Psoas muscle (tissue), 7 donors: ENCODE measurements at regions not wholly inside any gene's neighbourhood (a gene's known extent, or its start where the extent isn't known, plus 50 kb on each side); places are given as distances from the start of the nearest gene placed in this dataset.

Experiments
- ATAC-seq, 4 donors: fragments of 200-7000 bp; cut with Tn5 transposase; one replicate each; pipeline ENCODE4 v1.9.1; 2020; ENCODE audit warnings: moderate library complexity in 3 of 4, mild to moderate bottlenecking in 2 of 4
- DNase-seq, 2 donors: peaks; one replicate each; pipeline ENCODE4 v3.0.0-alpha.2; 2020
- H3K27ac ChIP-seq: fragments of 200-600 bp; one replicate; pipeline ENCODE4 v1.8.0; 2022
- H3K27me3 ChIP-seq, 3 donors: fragments of 200-600 bp in 1 of 3; one replicate each; pipeline versions ENCODE4 v1.6.1 to v1.8.0; 2013 to 2022; ENCODE audit warnings: low read length in 2 of 3, mild to moderate bottlenecking in 2 of 3, moderate library complexity in 1 of 3; ENCODE audit not compliant: insufficient read depth in 3 of 3
- H3K36me3 ChIP-seq, 2 donors: fragments of 200-600 bp in 1 of 2; one replicate each; pipeline versions ENCODE4 v1.6.1 to v1.8.0; 2013 to 2022; ENCODE audit warnings: low read depth in 1 of 2, mild to moderate bottlenecking in 1 of 2, moderate library complexity in 1 of 2; ENCODE audit not compliant: insufficient read depth in 1 of 2
- H3K4me1 ChIP-seq: fragments of 200-600 bp; one replicate; pipeline ENCODE4 v1.8.0; 2022
- H3K4me3 ChIP-seq: fragments of 200-600 bp; one replicate; pipeline ENCODE4 v1.8.0; 2022; ENCODE audit warnings: mild to moderate bottlenecking
- H3K9me3 ChIP-seq: fragments of 200-600 bp; one replicate; pipeline ENCODE4 v1.8.0; 2022
- CTCF ChIP-seq: fragments of 200-600 bp; IDR thresholded peaks from one replicate; pipeline ENCODE4 v1.8.0; 2022; ENCODE audit warnings: antibody characterized with exemption
- WGBS, 3 donors: extraction: QIAGEN DNeasy Blood & Tissue Kit; methylation state at CpG; one replicate each; pipeline versions ENCODE4 v1.1.6 to v1.1.7; 2013; 5-methylcytosine and 5-hydroxymethylcytosine counted together
- intact Hi-C, 2 donors: fragments of 100-400 bp; cut with DNase I; formaldehyde crosslinking; loops; one replicate each; pipeline versions ENCODE4 v1.11.0 to v1.14.2; 2022
- donor health status: healthy with polysubstance abuse.
- donor health status: DM: no; HTN: no; CAD: no; lungs with moderate emphysema.
- donor health status: Bipolar disorder and iron deficiency.
- donor health status: healthy.
- donor health status: DM: yes; HTN: yes; CAD: no.
- donor health status: DM: no; HTN: no; CAD: no.
- donor health status: DM: yes; HTN: yes; CAD: no.

GRCh38 chr20:55928266-55928665 is 77.1 kb downstream of the CBLN4 start:
- no peak for DNase-seq
- intact Hi-C loops: no loop called here
- no peaks in the 10 kb centered on the region for H3K9me3 ChIP-seq
- no peak overlapping the region for H3K27ac ChIP-seq
- 55 to 60% (median 59%) methylated on average over 3 of the region's 3 CpGs for WGBS, 3 donors
- H3K4me1 ChIP-seq: no peaks in the 10 kb centered on the region
- no peak for TF ChIP-seq CTCF
- ATAC-seq: no peak
- H3K36me3 ChIP-seq: no peaks in the 10 kb centered on the region
- no peaks in the 10 kb centered on the region for H3K27me3 ChIP-seq
- H3K4me3 ChIP-seq: no peak overlapping the region

GRCh38 chr20:55919956-55920355 is 85.4 kb downstream of the CBLN4 start:
- Histone ChIP-seq H3K27ac (no peak overlapping the region), H3K4me3 (no peak overlapping the region), H3K27me3 (no peaks in the 10 kb centered on the region), H3K36me3 (no peaks in the 10 kb centered on the region), H3K9me3 (peaks cover 2% of the 10 kb centered on the region), H3K4me1 (no peaks in the 10 kb centered on the region)
- no peak for TF ChIP-seq CTCF
- intact Hi-C loops: no loop called here
- DNase-seq: no peak
- ATAC-seq: no peak

- WGBS, 3 donors: 16 to 30% (median 30%) methylated on average over 1 of the region's 1 CpG
- DNase-seq: no peak
- no peaks in the 10 kb centered on the region for H3K27me3 ChIP-seq
- H3K4me3 ChIP-seq: no peak overlapping the region
- peaks cover 2% of the 10 kb centered on the region for H3K9me3 ChIP-seq
- H3K27ac ChIP-seq: no peak overlapping the region
- TF ChIP-seq CTCF: no peak
- H3K4me1 ChIP-seq: no peaks in the 10 kb centered on the region
- no peaks in the 10 kb centered on the region for H3K36me3 ChIP-seq
- intact Hi-C loops: no loop called here
- no peak for ATAC-seq
Observed at GRCh38 chr20:55919319-55919718, 86.0 kb downstream of the CBLN4 start.

- TF ChIP-seq CTCF: no peak
- Histone ChIP-seq H3K9me3 (peaks cover 2% of the 10 kb centered on the region), H3K36me3 (no peaks in the 10 kb centered on the region), H3K27me3 (no peaks in the 10 kb centered on the region), H3K4me1 (no peaks in the 10 kb centered on the region), H3K27ac (no peak overlapping the region), H3K4me3 (no peak overlapping the region)
- ATAC-seq (no peak), DNase-seq (no peak)
- intact Hi-C loops: no loop called here
- WGBS, 3 donors: 82 to 87% (median 85%) methylated on average over 2 of the region's 2 CpGs
Observed at GRCh38 chr20:55918471-55918870, 86.8 kb downstream of the CBLN4 start.

GRCh38 chr20:55893031-55893430 is 112.3 kb downstream of the CBLN4 start:
- Histone ChIP-seq H3K27ac (no peak overlapping the region), H3K4me3 (no peak overlapping the region), H3K27me3 (no peaks in the 10 kb centered on the region), H3K4me1 (no peaks in the 10 kb centered on the region), H3K9me3 (peaks cover 3% of the 10 kb centered on the region), H3K36me3 (no peaks in the 10 kb centered on the region)
- no peak for ATAC-seq
- TF ChIP-seq CTCF: no peak
- intact Hi-C loops: no loop called here
- DNase-seq: no peak
